OCI-LY1 (cell line): ENCODE measurements at regions not wholly inside any gene's neighbourhood (a gene's known extent, or its start where the extent isn't known, plus 50 kb on each side); places are given as distances from the start of the nearest gene placed in this dataset.

Source experiments
- CTCF ChIP-seq: fragments of 200-600 bp; sonication (generic), shearing (Covaris generic); IDR thresholded peaks from 2 replicates; pipeline ENCODE4 v1.5.1; 2017; ENCODE audit warnings: mild to moderate bottlenecking, antibody characterized with exemption, low read length, moderate library complexity, mixed read lengths
- EZH2 ChIP-seq: fragments of 200-600 bp; sonication (generic), shearing (Covaris generic); IDR thresholded peaks from 2 replicates; pipeline ENCODE4 v1.8.0; 2017; ENCODE audit warnings: borderline replicate concordance, mixed run types, mild to moderate bottlenecking, antibody characterized with exemption, low read length, moderate library complexity, mixed read lengths

GRCh38 chr4:148542922-148543623, 100.9 kb upstream of the NR3C2 start:
- TF ChIP-seq CTCF, result no peak
- TF ChIP-seq EZH2, result no peak
